ENCODE measurements at regions not wholly inside any gene's neighbourhood (a gene's known extent, or its start where the extent isn't known, plus 50 kb on each side); places are given as distances from the start of the nearest gene placed in this dataset.

GRCh38 chr22:27132400-27132799 is 475.0 kb downstream of the MIAT start:
- Histone ChIP-seq H3K27ac (no peak overlapping the region), H3K4me3 (no peak overlapping the region), H3K4me1 (replicated peaks in 1 of 2) (peaks cover 22 to 37% of the 10 kb centered on the region in 2 donors)
- no peak for ATAC-seq (replicated peaks in 6 of 8)
- WGBS, 10 experiments: 78 to 100% (median 83%) methylated on average over 1 to 3 of the region's 3 CpGs; no CpG with 5 or more reads in 4 of the 10 experiments
- in situ Hi-C loops (cut with MboI; ENCODE audit: low pct_unique_long_range_greater_than_20kb in 2 of 9, low sequenced_read_pairs in 9 of 9, unreplicated experiment in 9 of 9): no loop called here

- in situ Hi-C loops (cut with MboI; ENCODE audit: low pct_unique_long_range_greater_than_20kb in 2 of 9, low sequenced_read_pairs in 9 of 9, unreplicated experiment in 9 of 9): no loop called here
- Histone ChIP-seq H3K4me3 (no peak overlapping the region), H3K27ac (no peak overlapping the region), H3K4me1 (replicated peaks in 1 of 2) (peaks cover 25 to 38% of the 10 kb centered on the region in 2 donors)
- WGBS, 10 experiments: 34 to 94% (median 66%) methylated on average over 2 to 5 of the region's 10 CpGs; no CpG with 5 or more reads in 3 of the 10 experiments
- no peak for ATAC-seq (replicated peaks in 6 of 8)
These were observed 475.6 kb downstream of the MIAT start for GRCh38 chr22:27133019-27133431.

GRCh38 chr22:27133681-27134314 is 476.4 kb downstream of the MIAT start:
- no peak overlapping the region for H3K4me3 ChIP-seq
- peaks cover 32 to 38% of the 10 kb centered on the region in 2 donors for H3K4me1 ChIP-seq (replicated peaks in 1 of 2)
- ATAC-seq (replicated peaks in 6 of 8): peak in 7 of 8 experiments; percentile 12 to 64 (median 41)
- in situ Hi-C loops (cut with MboI; ENCODE audit: low pct_unique_long_range_greater_than_20kb in 2 of 9, low sequenced_read_pairs in 9 of 9, unreplicated experiment in 9 of 9): no loop called here
- H3K27ac ChIP-seq: no peak overlapping the region
- 9 to 64% (median 44%) methylated on average over 3 to 9 of the region's 11 CpGs; no CpG with 5 or more reads in 1 of the 10 experiments for WGBS, 10 experiments

- in situ Hi-C loops (cut with MboI; ENCODE audit: low pct_unique_long_range_greater_than_20kb in 2 of 9, low sequenced_read_pairs in 9 of 9, unreplicated experiment in 9 of 9): no loop called here
- no peak overlapping the region for H3K4me3 ChIP-seq
- 0 to 100% (median 80%) methylated on average over 1 to 4 of the region's 4 CpGs; no CpG with 5 or more reads in 2 of the 10 experiments for WGBS, 10 experiments
- H3K4me1 ChIP-seq (replicated peaks in 1 of 2): peaks cover 34 to 43% of the 10 kb centered on the region in 2 donors
- no peak overlapping the region for H3K27ac ChIP-seq
- peak; percentile 48 to 98 (median 64) for ATAC-seq (replicated peaks in 6 of 8)
These were observed 476.9 kb downstream of the MIAT start for GRCh38 chr22:27134315-27134701.

GRCh38 chr22:27135031-27135981 is 477.9 kb downstream of the MIAT start:
- WGBS, 10 experiments: 10 to 100% (median 71%) methylated on average over 1 to 7 of the region's 7 CpGs; no CpG with 5 or more reads in 1 of the 10 experiments
- H3K4me1 ChIP-seq (replicated peaks in 1 of 2): peaks cover 38 to 53% of the 10 kb centered on the region in 2 donors
- H3K27ac ChIP-seq: no peak overlapping the region
- no peak overlapping the region for H3K4me3 ChIP-seq
- peak in 2 of 8 experiments; percentile 11 to 60 for ATAC-seq (replicated peaks in 6 of 8)
- in situ Hi-C loops (cut with MboI; ENCODE audit: low pct_unique_long_range_greater_than_20kb in 2 of 9, low sequenced_read_pairs in 9 of 9, unreplicated experiment in 9 of 9): no loop called here

- no peak for ATAC-seq (replicated peaks in 6 of 8)
- no peak overlapping the region for H3K4me3 ChIP-seq
- no peak overlapping the region for H3K27ac ChIP-seq
- in situ Hi-C loops (cut with MboI; ENCODE audit: low pct_unique_long_range_greater_than_20kb in 2 of 9, low sequenced_read_pairs in 9 of 9, unreplicated experiment in 9 of 9): no loop called here
- 100% methylated on average over 1 to 2 of the region's 2 CpGs; no CpG with 5 or more reads in 5 of the 10 experiments for WGBS, 10 experiments
- peaks cover 40 to 60% of the 10 kb centered on the region in 2 donors for H3K4me1 ChIP-seq (replicated peaks in 1 of 2)
These were observed 479.2 kb downstream of the MIAT start for GRCh38 chr22:27136596-27136995.

GRCh38 chr22:27137871-27138337 is 480.5 kb downstream of the MIAT start:
- Histone ChIP-seq H3K4me3 (no peak overlapping the region), H3K27ac (no peak overlapping the region), H3K4me1 (replicated peaks in 1 of 2) (peaks cover 38 to 54% of the 10 kb centered on the region in 2 donors)
- in situ Hi-C loops (cut with MboI; ENCODE audit: low pct_unique_long_range_greater_than_20kb in 2 of 9, low sequenced_read_pairs in 9 of 9, unreplicated experiment in 9 of 9): no loop called here
- 20 to 86% (median 60%) methylated on average over 1 to 6 of the region's 13 CpGs; no CpG with 5 or more reads in 5 of the 10 experiments for WGBS, 10 experiments
- peak in 7 of 8 experiments; percentile 5 to 77 (median 62) for ATAC-seq (replicated peaks in 6 of 8)

- peak in 1 of 8 experiments; percentile 11 for ATAC-seq (replicated peaks in 6 of 8)
- WGBS, 10 experiments: 73 to 90% (median 83%) methylated on average over 1 to 5 of the region's 7 CpGs; no CpG with 5 or more reads in 5 of the 10 experiments
- Histone ChIP-seq H3K27ac (no peak overlapping the region), H3K4me1 (replicated peaks in 1 of 2) (peaks cover 32 to 48% of the 10 kb centered on the region in 2 donors), H3K4me3 (no peak overlapping the region)
- in situ Hi-C loops (cut with MboI; ENCODE audit: low pct_unique_long_range_greater_than_20kb in 2 of 9, low sequenced_read_pairs in 9 of 9, unreplicated experiment in 9 of 9): no loop called here
These were observed 481.1 kb downstream of the MIAT start for GRCh38 chr22:27138471-27138870.

- Histone ChIP-seq H3K27ac (peak overlapping the region in 1 of 2 donors; percentile 30), H3K4me3 (no peak overlapping the region), H3K4me1 (replicated peaks in 1 of 2) (peaks cover 22 to 34% of the 10 kb centered on the region in 2 donors)
- peak in 6 of 8 experiments; percentile 28 to 87 (median 74) for ATAC-seq (replicated peaks in 6 of 8)
- 30 to 82% (median 40%) methylated on average over 1 to 6 of the region's 11 CpGs; no CpG with 5 or more reads in 3 of the 10 experiments for WGBS, 10 experiments
- in situ Hi-C loops (cut with MboI; ENCODE audit: low pct_unique_long_range_greater_than_20kb in 2 of 9, low sequenced_read_pairs in 9 of 9, unreplicated experiment in 9 of 9): no loop called here
These were observed 482.6 kb downstream of the MIAT start for GRCh38 chr22:27139935-27140511.

GRCh38 chr22:27142286-27142685 is 484.9 kb downstream of the MIAT start:
- Histone ChIP-seq H3K4me3 (no peak overlapping the region), H3K4me1 (replicated peaks in 1 of 2) (peaks cover 25 to 42% of the 10 kb centered on the region in 2 donors), H3K27ac (no peak overlapping the region)
- WGBS, 10 experiments: 18 to 100% (median 79%) methylated on average over 1 to 2 of the region's 2 CpGs; no CpG with 5 or more reads in 5 of the 10 experiments
- in situ Hi-C loops (cut with MboI; ENCODE audit: low pct_unique_long_range_greater_than_20kb in 2 of 9, low sequenced_read_pairs in 9 of 9, unreplicated experiment in 9 of 9): no loop called here
- no peak for ATAC-seq (replicated peaks in 6 of 8)

GRCh38 chr22:27144321-27144720 is 486.9 kb downstream of the MIAT start:
- no peak for ATAC-seq (replicated peaks in 6 of 8)
- in situ Hi-C loops (cut with MboI; ENCODE audit: low pct_unique_long_range_greater_than_20kb in 2 of 9, low sequenced_read_pairs in 9 of 9, unreplicated experiment in 9 of 9): no loop called here
- Histone ChIP-seq H3K4me3 (no peak overlapping the region), H3K4me1 (replicated peaks in 1 of 2) (peaks cover 16 to 27% of the 10 kb centered on the region in 2 donors), H3K27ac (no peak overlapping the region)
- 0 to 100% (median 57%) methylated on average over 1 to 2 of the region's 2 CpGs; no CpG with 5 or more reads in 5 of the 10 experiments for WGBS, 10 experiments

GRCh38 chr22:27146866-27147633 is 489.7 kb downstream of the MIAT start:
- ATAC-seq (replicated peaks in 6 of 8): peak; percentile 38 to 70 (median 66)

More at GRCh38 chr22:27146866-27147633, 489.7 kb downstream of the MIAT start:
- Histone ChIP-seq H3K4me3 (no peak overlapping the region), H3K27ac (peak overlapping the region in 1 of 2 donors; percentile 20), H3K4me1 (replicated peaks in 1 of 2) (peaks cover 21 to 23% of the 10 kb centered on the region in 2 donors)
- 10 to 100% (median 42%) methylated on average over 1 to 4 of the region's 4 CpGs for WGBS, 10 experiments
- in situ Hi-C loops (cut with MboI; ENCODE audit: low pct_unique_long_range_greater_than_20kb in 2 of 9, low sequenced_read_pairs in 9 of 9, unreplicated experiment in 9 of 9): no loop called here

Data from motor neuron (in vitro differentiated cells).